A549 (cell line): ENCODE measurements at regions not wholly inside any gene's neighbourhood (a gene's known extent, or its start where the extent isn't known, plus 50 kb on each side); places are given as distances from the start of the nearest gene placed in this dataset.

Experiments
- BHLHE40 ChIP-seq: IDR thresholded peaks from 2 replicates; pipeline ENCODE4 v1.6.1; 2012; ENCODE audit warnings: low read depth, low read length, inconsistent platforms
- CTCF ChIP-seq: fragments of >200 bp; sonication (Bioruptor Twin); formaldehyde crosslinking; IDR thresholded peaks from 3 replicates; pipeline ENCODE4 v1.5.1; 2016
- HEYL ChIP-seq: fragments of 250-450 bp; sonication (Bioruptor Pico); IDR thresholded peaks from 2 replicates; pipeline ENCODE4 v1.8.0; 2021; ENCODE audit warnings: mild to moderate bottlenecking, moderate library complexity
- MAFK ChIP-seq: fragments of 450-650 bp; IDR thresholded peaks from 2 replicates; pipeline ENCODE4 v1.6.1; 2014; ENCODE audit not compliant: partially characterized antibody
- MYC ChIP-seq: IDR thresholded peaks from 2 replicates; pipeline ENCODE4 v1.6.1; 2012; ENCODE audit warnings: mild to moderate bottlenecking, inconsistent platforms, low read length, improper control_type of control experiment, borderline replicate concordance
- POLR2A ChIP-seq: IDR thresholded peaks from 2 replicates; pipeline ENCODE4 v1.6.1; 2012; ENCODE audit warnings: mild to moderate bottlenecking, low read length
- SREBF2 ChIP-seq: fragments of 450-650 bp; IDR thresholded peaks from 2 replicates; pipeline ENCODE4 v1.6.1; 2014; ENCODE audit warnings: mild to moderate bottlenecking, moderate library complexity
- TFCP2L1 ChIP-seq: fragments of 250-450 bp; sonication (Bioruptor Pico); IDR thresholded peaks from 2 replicates; pipeline ENCODE4 v1.5.0; 2021; ENCODE audit warnings: mild to moderate bottlenecking

- TF ChIP-seq MYC (no peak), POLR2A (no peak), CTCF (no peak), SREBF2 (no peak), HEYL (no peak), BHLHE40 (no peak), MAFK (no peak), TFCP2L1 (CRISPR knock-in tag) (no peak)
These were observed 278.9 kb upstream of the GATB start for GRCh38 chr4:152039691-152040090.
